MM.1S (cell line): ENCODE measurements at regions not wholly inside any gene's neighbourhood (a gene's known extent, or its start where the extent isn't known, plus 50 kb on each side); places are given as distances from the start of the nearest gene placed in this dataset.

ENCODE experiments used
- DNase-seq: peaks from one replicate; pipeline ENCODE4 v3.0.0-alpha.2; 2015
- H2AFZ ChIP-seq: fragments of 300-600 bp; sonication (generic); 2 replicates; pipeline ENCODE4 v1.6.0; 2016; ENCODE audit warnings: antibody characterized with exemption, low read length
- H3F3A ChIP-seq: fragments of 300-600 bp; sonication (generic); 2 replicates; pipeline ENCODE4 v1.6.1; 2016; ENCODE audit warnings: mild to moderate bottlenecking, antibody characterized with exemption, low read length, moderate library complexity, mixed read lengths; ENCODE audit not compliant: insufficient read depth
- H3K27ac ChIP-seq: fragments of 300-600 bp; sonication (generic); 2 replicates; pipeline ENCODE4 v1.5.1; 2016; ENCODE audit warnings: mild to moderate bottlenecking, low read length
- H3K27me3 ChIP-seq: fragments of 300-600 bp; sonication (generic); replicated peaks from 2 replicates; pipeline ENCODE4 v1.6.0; 2016; ENCODE audit warnings: low read length; ENCODE audit not compliant: insufficient read depth
- H3K36me3 ChIP-seq: fragments of 300-600 bp; sonication (generic); replicated peaks from 2 replicates; pipeline ENCODE4 v1.6.1; 2016; ENCODE audit warnings: mild to moderate bottlenecking, low read length, mixed read lengths; ENCODE audit not compliant: insufficient read depth
- H3K4me1 ChIP-seq: fragments of 300-600 bp; sonication (generic); 2 replicates; pipeline ENCODE4 v1.6.1; 2016; ENCODE audit warnings: low read length, mixed read lengths
- H3K4me2 ChIP-seq: fragments of 300-600 bp; sonication (generic); 2 replicates; pipeline ENCODE4 v1.6.0; 2016; ENCODE audit warnings: low read depth, low read length
- H3K4me3 ChIP-seq: fragments of 300-600 bp; sonication (generic); 2 replicates; pipeline ENCODE4 v1.5.1; 2016; ENCODE audit warnings: low read length, mixed read lengths
- H3K79me2 ChIP-seq: fragments of 300-600 bp; sonication (generic); 2 replicates; pipeline ENCODE4 v1.6.1; 2016; ENCODE audit warnings: mixed run types, low read length, mixed read lengths
- H3K9ac ChIP-seq: fragments of 300-600 bp; sonication (generic); 2 replicates; pipeline ENCODE4 v1.6.1; 2016; ENCODE audit warnings: low read length, mixed read lengths
- H3K9me2 ChIP-seq: fragments of 300-600 bp; sonication (generic); replicated peaks from 2 replicates; pipeline ENCODE4 v1.6.1; 2016; ENCODE audit warnings: mild to moderate bottlenecking, low read length, mixed read lengths; ENCODE audit not compliant: insufficient read depth
- H3K9me3 ChIP-seq: fragments of 300-600 bp; sonication (generic); replicated peaks from 2 replicates; pipeline ENCODE4 v1.6.1; 2016; ENCODE audit warnings: mild to moderate bottlenecking, low read length, mixed read lengths; ENCODE audit not compliant: insufficient read depth
- H4K20me1 ChIP-seq: fragments of 300-600 bp; sonication (generic); 2 replicates; pipeline ENCODE4 v1.6.1; 2016; ENCODE audit warnings: mild to moderate bottlenecking, low read length, moderate library complexity, mixed read lengths; ENCODE audit not compliant: insufficient read depth
- EZH2 ChIP-seq: fragments of 300-600 bp; sonication (generic); optimal IDR thresholded peaks from 2 replicates; pipeline ENCODE3; 2017; ENCODE audit warnings: low read depth, mild to moderate bottlenecking, antibody characterized with exemption, low read length, mixed read lengths
- EZH2phosphoT487 ChIP-seq: fragments of 300-600 bp; sonication (generic); IDR thresholded peaks from 2 replicates; pipeline ENCODE4 v1.6.1; 2018; ENCODE audit warnings: antibody characterized with exemption, low read length
- TF ChIP-seq, protein P1 (sequence below): fragments of 300-600 bp; sonication (generic); IDR thresholded peaks from 2 replicates; pipeline ENCODE4 v1.5.1; 2016; ENCODE audit warnings: antibody characterized with exemption, low read length, mixed read lengths

DNA sequence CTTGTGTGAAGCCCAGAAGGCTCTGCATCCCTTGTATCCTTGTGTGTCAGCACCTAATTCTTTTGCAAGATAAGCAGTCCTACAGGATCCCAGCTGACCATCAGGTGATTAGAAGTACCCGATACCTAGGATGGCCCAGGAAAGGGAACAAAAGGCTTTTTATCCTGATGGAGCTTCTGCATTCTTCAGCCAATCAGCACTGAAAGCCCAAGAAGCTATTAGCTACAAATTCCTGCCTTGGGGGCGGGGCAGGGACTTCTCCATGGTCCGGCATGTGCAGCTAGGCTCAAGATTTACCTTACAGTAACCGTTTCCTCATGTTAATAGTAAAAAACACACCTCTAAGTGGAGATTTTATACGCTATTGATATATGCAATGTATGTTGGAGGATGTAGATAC, 264.6 kb upstream of the THUMPD2 start:
- Histone ChIP-seq H3K4me1 (no peaks in the 10 kb centered on the region), H4K20me1 (no peaks in the 10 kb centered on the region), H3F3A (no peaks in the 10 kb centered on the region), H3K4me2 (no peak overlapping the region), H2AFZ (no peak overlapping the region), H3K4me3 (no peak overlapping the region), H3K9me3 (no peaks in the 10 kb centered on the region), H3K9me2 (no peaks in the 10 kb centered on the region), H3K79me2 (no peaks in the 10 kb centered on the region), H3K36me3 (no peaks in the 10 kb centered on the region), H3K27ac (no peak overlapping the region), H3K9ac (no peak overlapping the region), H3K27me3 (no peaks in the 10 kb centered on the region)
- DNase-seq, result no peak
- TF ChIP-seq EZH2, result no peak
- no peak for TF ChIP-seq EZH2phosphoT487
- TF ChIP-seq, protein P1, sequence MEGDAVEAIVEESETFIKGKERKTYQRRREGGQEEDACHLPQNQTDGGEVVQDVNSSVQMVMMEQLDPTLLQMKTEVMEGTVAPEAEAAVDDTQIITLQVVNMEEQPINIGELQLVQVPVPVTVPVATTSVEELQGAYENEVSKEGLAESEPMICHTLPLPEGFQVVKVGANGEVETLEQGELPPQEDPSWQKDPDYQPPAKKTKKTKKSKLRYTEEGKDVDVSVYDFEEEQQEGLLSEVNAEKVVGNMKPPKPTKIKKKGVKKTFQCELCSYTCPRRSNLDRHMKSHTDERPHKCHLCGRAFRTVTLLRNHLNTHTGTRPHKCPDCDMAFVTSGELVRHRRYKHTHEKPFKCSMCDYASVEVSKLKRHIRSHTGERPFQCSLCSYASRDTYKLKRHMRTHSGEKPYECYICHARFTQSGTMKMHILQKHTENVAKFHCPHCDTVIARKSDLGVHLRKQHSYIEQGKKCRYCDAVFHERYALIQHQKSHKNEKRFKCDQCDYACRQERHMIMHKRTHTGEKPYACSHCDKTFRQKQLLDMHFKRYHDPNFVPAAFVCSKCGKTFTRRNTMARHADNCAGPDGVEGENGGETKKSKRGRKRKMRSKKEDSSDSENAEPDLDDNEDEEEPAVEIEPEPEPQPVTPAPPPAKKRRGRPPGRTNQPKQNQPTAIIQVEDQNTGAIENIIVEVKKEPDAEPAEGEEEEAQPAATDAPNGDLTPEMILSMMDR, result no peak

DNA sequence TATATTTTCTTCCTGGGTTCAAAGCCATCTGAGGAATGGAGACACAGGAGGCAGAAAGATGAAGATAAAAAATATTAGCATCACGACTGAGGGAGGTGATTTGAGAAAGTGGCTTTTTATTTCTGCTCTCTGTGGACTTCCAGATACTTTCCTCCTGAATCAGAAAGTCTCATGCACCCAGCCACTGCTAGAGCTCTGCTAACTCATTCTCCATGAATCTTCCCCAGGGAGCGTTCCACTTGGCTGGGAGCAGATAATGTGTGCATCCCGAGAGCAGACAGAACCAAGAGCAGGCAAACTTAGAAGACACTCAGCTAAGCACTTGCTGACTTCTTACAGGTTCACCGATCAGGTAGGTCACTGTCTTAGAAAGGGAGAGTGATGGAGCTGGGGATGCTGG, 264.1 kb upstream of the THUMPD2 start:
- Histone ChIP-seq H3K36me3 (no peaks in the 10 kb centered on the region), H3K4me2 (no peak overlapping the region), H3K4me3 (no peak overlapping the region), H3K27ac (no peak overlapping the region), H3F3A (no peaks in the 10 kb centered on the region), H3K9ac (no peak overlapping the region), H4K20me1 (no peaks in the 10 kb centered on the region), H3K79me2 (no peaks in the 10 kb centered on the region), H3K9me2 (no peaks in the 10 kb centered on the region), H3K27me3 (no peaks in the 10 kb centered on the region), H2AFZ (no peak overlapping the region), H3K4me1 (no peaks in the 10 kb centered on the region), H3K9me3 (no peaks in the 10 kb centered on the region)
- DNase-seq, result no peak
- no peak for TF ChIP-seq EZH2phosphoT487
- TF ChIP-seq, protein P1, result no peak
- TF ChIP-seq EZH2, result no peak

DNA sequence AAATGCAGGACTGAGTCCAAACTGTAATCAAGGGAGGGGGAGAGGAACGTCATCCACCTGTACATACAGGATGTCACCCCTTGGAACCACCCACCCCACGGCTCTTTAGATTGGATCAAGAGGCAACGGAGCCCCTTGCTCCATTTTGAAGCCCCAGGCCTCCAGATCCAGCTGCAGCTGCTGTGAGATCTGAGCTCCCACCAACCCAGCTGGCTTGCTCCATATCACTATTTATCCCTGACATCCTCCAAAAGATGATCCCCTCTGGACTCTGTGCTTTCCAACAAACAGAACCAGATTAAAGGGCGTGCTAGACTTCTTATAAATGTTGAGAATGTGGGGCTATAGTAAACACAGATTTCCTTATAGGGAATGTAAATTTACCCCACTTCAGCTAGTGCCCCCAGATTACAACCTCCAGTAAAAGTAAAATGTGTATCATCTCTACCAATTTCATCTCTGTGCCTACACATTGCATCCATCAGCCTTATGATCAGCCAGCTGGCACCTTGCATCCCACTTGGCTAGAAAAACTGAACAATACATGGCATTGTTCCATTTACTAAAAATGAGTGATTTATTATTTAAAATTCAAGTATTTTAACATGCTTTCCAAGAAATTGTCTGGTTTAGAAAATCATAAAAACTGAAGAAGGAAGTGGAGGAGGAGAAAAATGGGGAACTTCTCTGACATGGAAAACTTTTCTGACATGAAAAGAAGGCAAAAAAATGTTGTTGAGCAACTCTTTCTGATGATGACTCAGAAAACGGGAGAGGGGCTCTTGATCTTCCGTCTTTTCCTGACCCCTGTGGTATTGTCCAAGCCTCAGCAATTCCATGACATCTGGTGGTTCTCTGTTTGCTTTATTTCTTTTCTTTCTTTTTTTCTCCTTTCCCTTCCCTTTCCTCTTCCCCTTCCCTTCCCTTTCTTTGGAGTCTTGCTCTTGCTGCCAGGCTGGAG, 262.6 kb upstream of the THUMPD2 start:
- Histone ChIP-seq H3K36me3 (no peaks in the 10 kb centered on the region), H3K9me2 (no peaks in the 10 kb centered on the region), H3K27me3 (no peaks in the 10 kb centered on the region), H3K79me2 (no peaks in the 10 kb centered on the region), H2AFZ (no peak overlapping the region), H4K20me1 (no peaks in the 10 kb centered on the region), H3K9me3 (no peaks in the 10 kb centered on the region), H3K4me1 (no peaks in the 10 kb centered on the region), H3F3A (no peaks in the 10 kb centered on the region), H3K4me3 (no peak overlapping the region), H3K4me2 (no peak overlapping the region), H3K9ac (no peak overlapping the region), H3K27ac (no peak overlapping the region)
- TF ChIP-seq EZH2, result no peak
- TF ChIP-seq EZH2phosphoT487, result no peak
- TF ChIP-seq, protein P1, result no peak
- no peak for DNase-seq
